HFFc6 (cell line): ENCODE measurements at regions not wholly inside any gene's neighbourhood (a gene's known extent, or its start where the extent isn't known, plus 50 kb on each side); places are given as distances from the start of the nearest gene placed in this dataset.

ENCODE experiments used
- DNase-seq: peaks from one replicate; pipeline ENCODE4 v3.0.0-alpha.2; 2018
- H3K27ac Mint-ChIP-seq: 2 replicates; pipeline ENCODE4 v1.8.0; 2020; ENCODE audit warnings: mild to moderate bottlenecking, mixed read lengths
- H3K27me3 Mint-ChIP-seq: 2 replicates; pipeline ENCODE4 v1.8.0; 2021; ENCODE audit warnings: mild to moderate bottlenecking, moderate library complexity, mixed read lengths; ENCODE audit not compliant: insufficient read depth
- H3K36me3 Mint-ChIP-seq: 2 replicates; pipeline ENCODE4 v1.8.0; 2021; ENCODE audit warnings: low read depth, mixed read lengths
- H3K4me1 Mint-ChIP-seq: 2 replicates; pipeline ENCODE4 v1.8.0; 2020; ENCODE audit warnings: low read depth, mixed read lengths
- H3K4me3 Mint-ChIP-seq: 2 replicates; pipeline ENCODE4 v1.8.0; 2020; ENCODE audit warnings: mild to moderate bottlenecking, moderate library complexity, mixed read lengths
- H3K9me3 Mint-ChIP-seq: 2 replicates; pipeline ENCODE4 v1.8.0; 2020; ENCODE audit warnings: mild to moderate bottlenecking, mixed read lengths
- TF ChIP-seq, protein P1 (sequence below): fragments of 200-600 bp; sonication (generic); IDR thresholded peaks from 2 replicates; pipeline ENCODE4 v1.5.0; 2021; ENCODE audit warnings: antibody characterized with exemption, mild to moderate bottlenecking

- Mint-ChIP-seq H3K9me3 (peaks cover 37% of the 10 kb centered on the region), H3K4me3 (no peak overlapping the region), H3K27me3 (no peaks in the 10 kb centered on the region), H3K27ac (no peak overlapping the region), H3K36me3 (peaks cover 5% of the 10 kb centered on the region; the same call in 1 of the 2 replicates), H3K4me1 (no peaks in the 10 kb centered on the region)
- no peak for DNase-seq
- TF ChIP-seq, protein P1, sequence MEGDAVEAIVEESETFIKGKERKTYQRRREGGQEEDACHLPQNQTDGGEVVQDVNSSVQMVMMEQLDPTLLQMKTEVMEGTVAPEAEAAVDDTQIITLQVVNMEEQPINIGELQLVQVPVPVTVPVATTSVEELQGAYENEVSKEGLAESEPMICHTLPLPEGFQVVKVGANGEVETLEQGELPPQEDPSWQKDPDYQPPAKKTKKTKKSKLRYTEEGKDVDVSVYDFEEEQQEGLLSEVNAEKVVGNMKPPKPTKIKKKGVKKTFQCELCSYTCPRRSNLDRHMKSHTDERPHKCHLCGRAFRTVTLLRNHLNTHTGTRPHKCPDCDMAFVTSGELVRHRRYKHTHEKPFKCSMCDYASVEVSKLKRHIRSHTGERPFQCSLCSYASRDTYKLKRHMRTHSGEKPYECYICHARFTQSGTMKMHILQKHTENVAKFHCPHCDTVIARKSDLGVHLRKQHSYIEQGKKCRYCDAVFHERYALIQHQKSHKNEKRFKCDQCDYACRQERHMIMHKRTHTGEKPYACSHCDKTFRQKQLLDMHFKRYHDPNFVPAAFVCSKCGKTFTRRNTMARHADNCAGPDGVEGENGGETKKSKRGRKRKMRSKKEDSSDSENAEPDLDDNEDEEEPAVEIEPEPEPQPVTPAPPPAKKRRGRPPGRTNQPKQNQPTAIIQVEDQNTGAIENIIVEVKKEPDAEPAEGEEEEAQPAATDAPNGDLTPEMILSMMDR, result no peak
These were observed 809.8 kb upstream of the SOX11 start for GRCh38 chr2:4882421-4882820.

GRCh38 chr2:4882941-4883340 is 809.2 kb upstream of the SOX11 start:
- H3K4me3 Mint-ChIP-seq, result no peak overlapping the region

DNA sequence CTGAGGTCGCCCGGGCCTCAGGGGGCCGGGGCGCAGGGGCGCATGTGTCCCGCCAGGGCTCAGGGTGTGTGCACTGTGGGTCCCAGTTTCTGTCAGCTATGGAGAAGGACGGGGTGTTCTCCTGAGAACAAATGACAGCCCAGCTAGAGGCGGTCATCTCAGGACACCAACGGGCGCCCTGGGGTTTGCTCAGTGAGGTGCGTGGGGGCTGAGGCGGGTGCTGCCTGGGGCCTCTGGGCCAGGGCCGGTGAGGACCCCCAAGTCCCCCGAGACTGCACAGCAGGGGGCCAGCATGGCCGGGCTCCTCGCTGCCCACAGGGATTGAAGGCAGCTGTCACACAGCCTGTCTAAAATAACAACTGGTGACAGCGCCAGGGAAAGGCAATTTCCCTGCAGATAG is 808.8 kb upstream of the SOX11 start:
- TF ChIP-seq, protein P1, result no peak
- Mint-ChIP-seq H3K27ac (no peak overlapping the region), H3K27me3 (no peaks in the 10 kb centered on the region), H3K9me3 (peaks cover 43% of the 10 kb centered on the region), H3K36me3 (peaks cover 5% of the 10 kb centered on the region; the same call in 1 of the 2 replicates), H3K4me1 (no peaks in the 10 kb centered on the region), H3K4me3 (no peak overlapping the region)
- DNase-seq, result no peak

More at GRCh38 chr2:4882941-4883340, 809.2 kb upstream of the SOX11 start:
- H3K36me3 Mint-ChIP-seq, result peaks cover 5% of the 10 kb centered on the region; the same call in 1 of the 2 replicates
- no peak for DNase-seq
- no peaks in the 10 kb centered on the region for H3K27me3 Mint-ChIP-seq
- H3K27ac Mint-ChIP-seq, result no peak overlapping the region
- peaks cover 42% of the 10 kb centered on the region for H3K9me3 Mint-ChIP-seq
- TF ChIP-seq, protein P1, result no peak
- H3K4me1 Mint-ChIP-seq, result no peaks in the 10 kb centered on the region

DNA sequence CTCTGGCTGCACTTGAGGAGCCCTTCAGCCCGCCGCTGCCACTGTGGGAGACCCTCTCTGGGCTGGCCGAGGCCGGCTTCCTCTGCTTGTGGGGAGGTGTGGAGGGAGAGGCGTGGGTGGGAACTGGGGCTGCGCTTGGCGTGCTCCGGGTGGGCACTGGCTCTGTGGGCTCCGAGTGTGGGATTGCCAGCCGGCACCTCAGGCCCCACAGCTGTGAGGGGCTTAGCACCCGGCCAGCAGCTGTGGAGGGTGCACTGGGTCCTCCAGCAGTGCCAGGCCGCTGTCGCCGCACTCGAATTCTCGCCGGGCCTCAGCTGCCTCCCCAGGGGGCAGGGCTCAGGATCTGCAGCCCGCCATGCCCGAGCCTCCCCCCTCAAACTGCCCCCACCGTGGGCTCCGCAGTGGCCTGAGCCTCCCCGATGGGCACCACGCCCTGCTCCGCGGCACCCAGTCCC is 808.0 kb upstream of the SOX11 start:
- H3K27me3 Mint-ChIP-seq, result no peaks in the 10 kb centered on the region
- no peaks in the 10 kb centered on the region for H3K4me1 Mint-ChIP-seq
- no peak for DNase-seq
- H3K27ac Mint-ChIP-seq, result no peak overlapping the region
- peaks cover 5% of the 10 kb centered on the region; the same call in 1 of the 2 replicates for H3K36me3 Mint-ChIP-seq
- H3K4me3 Mint-ChIP-seq, result no peak overlapping the region
- TF ChIP-seq, protein P1, result no peak
- peaks cover 43% of the 10 kb centered on the region for H3K9me3 Mint-ChIP-seq

DNA sequence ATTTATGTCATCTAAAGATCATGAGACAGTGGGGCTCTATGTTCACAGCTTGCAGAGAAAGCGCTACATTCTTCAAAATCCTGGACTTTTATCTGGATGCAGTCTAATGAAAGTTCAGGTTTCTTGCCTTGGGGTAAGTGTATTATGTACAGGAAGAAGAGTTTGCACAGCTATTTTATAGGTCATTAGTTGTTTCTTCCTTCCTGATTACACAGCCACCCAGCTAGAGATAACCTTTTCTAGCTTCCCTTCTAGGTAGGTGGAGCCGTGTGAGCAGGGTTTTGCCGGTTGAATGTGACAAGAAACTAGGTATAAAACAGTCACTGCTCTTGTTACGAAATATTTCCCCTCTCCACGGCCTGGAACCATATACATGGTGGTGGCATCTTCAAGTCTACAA is 800.8 kb upstream of the SOX11 start:
- H3K27ac Mint-ChIP-seq, result no peak overlapping the region
- TF ChIP-seq, protein P1, result no peak
- H3K9me3 Mint-ChIP-seq, result peaks cover 40% of the 10 kb centered on the region
- H3K27me3 Mint-ChIP-seq, result no peaks in the 10 kb centered on the region; the same call in 1 of the 2 replicates
- no peak overlapping the region for H3K4me3 Mint-ChIP-seq
- H3K4me1 Mint-ChIP-seq, result no peaks in the 10 kb centered on the region
- H3K36me3 Mint-ChIP-seq, result no peaks in the 10 kb centered on the region
- DNase-seq, result no peak

GRCh38 chr2:4895371-4895770 is 796.8 kb upstream of the SOX11 start:
- Mint-ChIP-seq H3K4me1 (no peaks in the 10 kb centered on the region), H3K27ac (no peak overlapping the region), H3K36me3 (peaks cover 5% of the 10 kb centered on the region; the same call in 1 of the 2 replicates), H3K27me3 (no peaks in the 10 kb centered on the region), H3K4me3 (no peak overlapping the region), H3K9me3 (peaks cover 51% of the 10 kb centered on the region)
- TF ChIP-seq, protein P1, result no peak
- no peak for DNase-seq
